ENCODE measurements at regions not wholly inside any gene's neighbourhood (a gene's known extent, or its start where the extent isn't known, plus 50 kb on each side); places are given as distances from the start of the nearest gene placed in this dataset.
"Not testable (repeated sequence)": the region's sequence is repeated elsewhere in the genome, so short reads cannot be mapped to it uniquely, and the experiment has no call there.

DNA sequence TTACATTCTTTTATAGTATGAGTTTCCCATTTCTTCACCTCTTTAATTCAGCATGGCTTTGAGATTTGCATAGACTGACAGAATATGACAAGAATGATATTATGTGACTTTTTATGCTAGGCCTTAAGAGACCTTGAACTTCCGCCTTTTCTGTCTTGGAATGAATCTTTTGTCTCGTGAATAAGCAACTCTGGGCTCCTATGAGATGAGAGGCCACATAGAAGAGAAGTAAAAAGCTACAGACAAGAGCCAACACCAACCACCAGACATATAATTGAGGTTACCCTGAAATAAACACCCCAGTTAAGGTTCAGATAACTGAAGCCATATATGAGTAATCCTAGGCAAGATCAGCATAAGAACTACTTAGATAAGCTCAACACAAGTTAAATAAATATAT is 600.8 kb downstream of the MEI4 start:
- Histone ChIP-seq H3K27ac (ENCODE audit: low read length) (no peak overlapping the region), H3K9me3 (no peaks in the 10 kb centered on the region), H3K36me3 (ENCODE audit: control insufficient read depth in 2 of 2, extremely low read depth in 1 of 2, insufficient read depth in 1 of 2, low read length in 1 of 2) (no peaks in the 10 kb centered on the region), H3K27me3 (replicated peaks in 1 of 2; ENCODE audit: control insufficient read depth in 2 of 2, extremely low read depth in 1 of 2, insufficient read depth in 2 of 2, low read length in 1 of 2) (no peaks in the 10 kb centered on the region), H3K4me1 (ENCODE audit: control insufficient read depth in 1 of 2, extremely low read depth in 1 of 2, insufficient read depth in 2 of 2, low read length in 2 of 2) (no peaks in the 10 kb centered on the region), H3K4me3 (ENCODE audit: control insufficient read depth in 1 of 2, extremely low read depth in 1 of 2, low read length in 1 of 2) (no peak overlapping the region)
- Mint-ChIP-seq H3K9me3 (peaks cover 4 to 7% (median 5%) of the 10 kb centered on the region in 3 donors), H3K36me3 (no peaks in the 10 kb centered on the region), H3K27ac (no peak overlapping the region), H3K4me3 (no peak overlapping the region), H3K27me3 (no peaks in the 10 kb centered on the region), H3K4me1 (no peaks in the 10 kb centered on the region)
- no peak for DNase-seq
- ChIA-PET CTCF (no interaction called here), POLR2A (no interaction called here)
- WGBS (ENCODE audit: insufficient coverage) = no CpG with 5 or more reads among the region's 2 CpGs
- no peak for ATAC-seq (replicated peaks in 1 of 4)

DNA sequence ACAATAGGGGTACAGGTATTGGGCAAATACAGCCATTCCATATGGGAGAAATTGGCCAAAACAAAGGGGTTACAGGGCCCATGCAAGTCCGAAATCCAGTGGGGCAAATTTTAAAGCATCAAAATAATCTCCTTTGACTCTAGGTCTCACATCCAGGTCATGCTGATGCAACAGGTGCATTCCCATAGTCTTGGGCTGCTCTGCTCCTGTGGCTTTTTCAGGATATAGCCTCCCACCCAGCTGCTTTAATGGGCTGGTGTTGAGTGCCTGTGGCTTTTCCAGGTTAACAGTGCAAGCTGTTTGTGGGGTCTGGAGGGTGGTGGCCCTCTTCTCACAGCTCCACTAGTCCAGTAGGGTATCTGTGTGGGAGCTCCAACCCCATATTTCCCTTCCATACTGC is 607.1 kb downstream of the MEI4 start:
- no peak overlapping the region for H3K27ac Mint-ChIP-seq

DNA sequence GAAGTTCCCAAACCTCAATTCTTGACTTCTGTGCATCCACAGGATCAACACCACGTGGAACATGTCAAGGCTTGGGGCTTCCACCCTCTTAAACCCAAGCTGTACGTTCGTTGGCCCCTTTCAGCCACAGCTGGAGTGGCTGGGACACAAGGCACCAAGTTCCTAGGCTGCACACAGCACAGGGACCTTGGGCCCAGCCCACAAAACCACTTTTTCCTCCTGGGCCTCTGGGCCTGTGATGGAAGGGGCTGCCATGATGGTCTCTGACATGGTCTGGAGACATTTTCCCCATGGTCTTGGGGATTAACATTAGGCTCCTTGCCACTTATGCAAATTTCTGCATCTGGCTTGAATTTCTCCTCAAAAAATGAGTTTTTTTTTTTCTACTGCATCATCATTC is 606.9 kb upstream of the IRAK1BP1 start:
- CTCF ChIA-PET; H3K4me3 Mint-ChIP-seq; H3K4me1 ChIP-seq (ENCODE audit: control insufficient read depth in 1 of 2, extremely low read depth in 1 of 2, insufficient read depth in 2 of 2, low read length in 2 of 2); H3K4me1 Mint-ChIP-seq; ATAC-seq (replicated peaks in 1 of 4); H3K27ac ChIP-seq (ENCODE audit: low read length); DNase-seq; POLR2A ChIA-PET; H3K36me3 Mint-ChIP-seq; H3K9me3 ChIP-seq; H3K36me3 ChIP-seq (ENCODE audit: control insufficient read depth in 2 of 2, extremely low read depth in 1 of 2, insufficient read depth in 1 of 2, low read length in 1 of 2); H3K4me3 ChIP-seq (ENCODE audit: control insufficient read depth in 1 of 2, extremely low read depth in 1 of 2, low read length in 1 of 2); H3K27me3 Mint-ChIP-seq; H3K27me3 ChIP-seq (replicated peaks in 1 of 2; ENCODE audit: control insufficient read depth in 2 of 2, extremely low read depth in 1 of 2, insufficient read depth in 2 of 2, low read length in 1 of 2); H3K27ac Mint-ChIP-seq: not testable (repeated sequence)
- H3K9me3 Mint-ChIP-seq = peaks cover 5 to 12% (median 6%) of the 10 kb centered on the region in 3 donors
- 30% methylated on average over 3 of the region's 3 CpGs for WGBS (ENCODE audit: insufficient coverage)

More for the DNA sequence above, 607.1 kb downstream of the MEI4 start:
- no peak overlapping the region for H3K27ac ChIP-seq (ENCODE audit: low read length)
- Mint-ChIP-seq H3K4me1 (no peaks in the 10 kb centered on the region), H3K4me3 (no peak overlapping the region), H3K27me3 (no peaks in the 10 kb centered on the region), H3K36me3 (no peaks in the 10 kb centered on the region), H3K9me3 (peaks cover 5 to 12% (median 6%) of the 10 kb centered on the region in 3 donors)
- no peaks in the 10 kb centered on the region for H3K9me3 ChIP-seq
- DNase-seq = no peak
- no peak overlapping the region for H3K4me3 ChIP-seq (ENCODE audit: control insufficient read depth in 1 of 2, extremely low read depth in 1 of 2, low read length in 1 of 2)
- ChIA-PET CTCF (no interaction called here), POLR2A (no interaction called here)
- no peak for ATAC-seq (replicated peaks in 1 of 4)
- H3K27me3 ChIP-seq (replicated peaks in 1 of 2; ENCODE audit: control insufficient read depth in 2 of 2, extremely low read depth in 1 of 2, insufficient read depth in 2 of 2, low read length in 1 of 2) = no peaks in the 10 kb centered on the region
- H3K4me1 ChIP-seq (ENCODE audit: control insufficient read depth in 1 of 2, extremely low read depth in 1 of 2, insufficient read depth in 2 of 2, low read length in 2 of 2) = no peaks in the 10 kb centered on the region
- WGBS (ENCODE audit: insufficient coverage) = 78% methylated on average over 1 of the region's 1 CpG
- H3K36me3 ChIP-seq (ENCODE audit: control insufficient read depth in 2 of 2, extremely low read depth in 1 of 2, insufficient read depth in 1 of 2, low read length in 1 of 2) = no peaks in the 10 kb centered on the region

DNA sequence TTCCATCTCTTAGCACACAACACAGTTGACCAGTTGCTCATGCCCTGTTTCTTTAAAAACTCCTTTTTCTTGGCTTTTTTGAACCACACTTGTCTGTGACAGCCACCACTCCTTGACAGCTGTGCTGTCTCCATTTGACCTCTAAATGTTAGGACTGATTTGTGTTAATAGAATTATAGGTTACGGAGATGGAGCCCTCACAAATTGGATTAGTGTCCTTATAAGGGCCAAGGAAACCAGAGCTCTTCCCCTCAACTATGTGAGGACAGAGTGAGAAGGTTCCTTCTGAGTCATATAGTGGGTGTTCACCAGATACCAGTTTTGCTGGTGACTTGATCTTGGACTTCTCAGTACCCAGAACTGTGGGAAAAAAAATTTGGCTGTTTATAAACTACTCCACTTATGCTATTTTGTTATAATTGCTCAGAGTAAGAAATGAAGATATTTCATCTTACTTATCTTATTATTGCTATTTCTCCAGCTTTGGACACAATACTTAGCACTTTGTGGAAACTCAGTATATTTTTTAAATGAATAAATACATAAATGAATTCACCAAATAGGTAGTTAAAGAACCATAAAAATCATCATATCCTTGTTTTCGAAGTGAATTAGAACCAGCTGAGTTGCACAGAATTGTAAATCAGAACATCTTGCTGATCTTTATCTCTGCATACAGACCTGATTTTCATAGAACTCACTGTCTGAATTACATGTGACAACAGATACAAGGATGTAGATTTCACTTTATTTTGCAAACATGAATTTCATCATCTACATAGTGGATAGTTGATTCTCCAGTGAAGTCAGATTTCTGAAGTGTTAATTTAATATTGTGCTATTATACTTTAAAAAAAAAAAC is 598.5 kb upstream of the IRAK1BP1 start:
- H3K4me3 ChIP-seq (ENCODE audit: control insufficient read depth in 1 of 2, extremely low read depth in 1 of 2, low read length in 1 of 2) = no peak overlapping the region
- Mint-ChIP-seq H3K36me3 (no peaks in the 10 kb centered on the region), H3K27me3 (no peaks in the 10 kb centered on the region), H3K27ac (no peak overlapping the region), H3K4me1 (no peaks in the 10 kb centered on the region), H3K4me3 (no peak overlapping the region), H3K9me3 (peaks cover 0 to 6% (median 4%) of the 10 kb centered on the region in 3 donors)
- no peaks in the 10 kb centered on the region for H3K9me3 ChIP-seq
- no CpG with 5 or more reads among the region's 2 CpGs for WGBS (ENCODE audit: insufficient coverage)
- no peaks in the 10 kb centered on the region for H3K4me1 ChIP-seq (ENCODE audit: control insufficient read depth in 1 of 2, extremely low read depth in 1 of 2, insufficient read depth in 2 of 2, low read length in 2 of 2)
- no peaks in the 10 kb centered on the region for H3K27me3 ChIP-seq (replicated peaks in 1 of 2; ENCODE audit: control insufficient read depth in 2 of 2, extremely low read depth in 1 of 2, insufficient read depth in 2 of 2, low read length in 1 of 2)
- ChIA-PET CTCF (no interaction called here), POLR2A (no interaction called here)
- no peaks in the 10 kb centered on the region for H3K36me3 ChIP-seq (ENCODE audit: control insufficient read depth in 2 of 2, extremely low read depth in 1 of 2, insufficient read depth in 1 of 2, low read length in 1 of 2)
- no peak overlapping the region for H3K27ac ChIP-seq (ENCODE audit: low read length)
- ATAC-seq (replicated peaks in 1 of 4) (no peak), DNase-seq (no peak)

DNA sequence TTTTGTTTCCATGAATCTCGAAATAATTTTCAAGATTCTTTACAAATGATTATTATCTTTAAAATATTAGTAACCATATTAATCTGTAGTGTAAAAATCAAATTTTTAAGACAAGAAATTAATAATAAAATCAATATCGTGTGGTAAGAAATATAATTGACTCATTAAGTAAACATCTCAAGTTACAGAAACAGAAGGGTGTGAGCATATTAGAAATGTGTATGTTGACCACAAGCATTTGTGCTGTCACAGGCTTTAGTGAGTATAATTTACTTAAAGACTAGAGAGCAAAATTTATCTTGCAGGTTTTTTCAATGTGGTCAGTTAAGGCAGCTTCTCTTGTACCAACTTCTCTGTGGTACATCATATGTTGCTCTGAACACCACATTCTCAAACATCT is 566.5 kb upstream of the IRAK1BP1 start:
- no peak for ATAC-seq (replicated peaks in 1 of 4)
- H3K4me1 ChIP-seq (ENCODE audit: control insufficient read depth in 1 of 2, extremely low read depth in 1 of 2, insufficient read depth in 2 of 2, low read length in 2 of 2) = no peaks in the 10 kb centered on the region
- DNase-seq = no peak
- POLR2A ChIA-PET = no interaction called here
- H3K36me3 ChIP-seq (ENCODE audit: control insufficient read depth in 2 of 2, extremely low read depth in 1 of 2, insufficient read depth in 1 of 2, low read length in 1 of 2) = no peaks in the 10 kb centered on the region
- Mint-ChIP-seq H3K4me1 (no peaks in the 10 kb centered on the region), H3K27ac (no peak overlapping the region), H3K4me3 (no peak overlapping the region), H3K9me3 (peaks cover 3 to 10% (median 6%) of the 10 kb centered on the region in 3 donors), H3K36me3 (no peaks in the 10 kb centered on the region), H3K27me3 (no peaks in the 10 kb centered on the region)
- WGBS (ENCODE audit: insufficient coverage) = no CpG with 5 or more reads among the region's 2 CpGs
- H3K27ac ChIP-seq (ENCODE audit: low read length) = no peak overlapping the region
- no peaks in the 10 kb centered on the region for H3K9me3 ChIP-seq
- no peaks in the 10 kb centered on the region for H3K27me3 ChIP-seq (replicated peaks in 1 of 2; ENCODE audit: control insufficient read depth in 2 of 2, extremely low read depth in 1 of 2, insufficient read depth in 2 of 2, low read length in 1 of 2)
- CTCF ChIA-PET = no interaction called here
- no peak overlapping the region for H3K4me3 ChIP-seq (ENCODE audit: control insufficient read depth in 1 of 2, extremely low read depth in 1 of 2, low read length in 1 of 2)

DNA sequence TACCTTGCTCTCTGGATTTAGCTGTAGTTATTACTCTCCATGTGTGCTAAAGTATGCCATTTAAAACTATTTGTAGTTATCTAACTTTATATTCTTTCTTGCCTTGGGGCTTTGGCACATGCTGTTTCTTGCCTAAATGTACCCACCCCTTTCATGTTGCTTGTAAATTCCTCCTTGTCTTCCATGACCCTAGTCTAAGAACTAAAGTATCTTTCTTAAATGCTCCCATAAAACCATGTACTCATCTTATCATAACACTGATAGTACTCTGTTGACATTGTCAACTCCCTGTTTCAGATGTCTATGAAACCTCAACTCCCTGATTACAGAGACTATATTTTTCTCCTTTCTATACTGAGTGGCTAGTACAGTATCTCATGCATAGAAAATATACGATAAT is 564.9 kb upstream of the IRAK1BP1 start:
- Histone ChIP-seq H3K27ac (ENCODE audit: low read length) (no peak overlapping the region), H3K4me3 (ENCODE audit: control insufficient read depth in 1 of 2, extremely low read depth in 1 of 2, low read length in 1 of 2) (no peak overlapping the region), H3K36me3 (ENCODE audit: control insufficient read depth in 2 of 2, extremely low read depth in 1 of 2, insufficient read depth in 1 of 2, low read length in 1 of 2) (no peaks in the 10 kb centered on the region), H3K27me3 (replicated peaks in 1 of 2; ENCODE audit: control insufficient read depth in 2 of 2, extremely low read depth in 1 of 2, insufficient read depth in 2 of 2, low read length in 1 of 2) (no peaks in the 10 kb centered on the region), H3K4me1 (ENCODE audit: control insufficient read depth in 1 of 2, extremely low read depth in 1 of 2, insufficient read depth in 2 of 2, low read length in 2 of 2) (no peaks in the 10 kb centered on the region), H3K9me3 (no peaks in the 10 kb centered on the region)
- POLR2A ChIA-PET = no interaction called here
- Mint-ChIP-seq H3K27ac (no peak overlapping the region), H3K4me3 (no peak overlapping the region), H3K36me3 (no peaks in the 10 kb centered on the region), H3K9me3 (peaks cover 3 to 10% (median 6%) of the 10 kb centered on the region in 3 donors), H3K27me3 (no peaks in the 10 kb centered on the region), H3K4me1 (no peaks in the 10 kb centered on the region)
- ATAC-seq (replicated peaks in 1 of 4) (no peak), DNase-seq (no peak)
- CTCF ChIA-PET = no interaction called here
- no CpG with 5 or more reads among the region's 1 CpG for WGBS (ENCODE audit: insufficient coverage)

DNA sequence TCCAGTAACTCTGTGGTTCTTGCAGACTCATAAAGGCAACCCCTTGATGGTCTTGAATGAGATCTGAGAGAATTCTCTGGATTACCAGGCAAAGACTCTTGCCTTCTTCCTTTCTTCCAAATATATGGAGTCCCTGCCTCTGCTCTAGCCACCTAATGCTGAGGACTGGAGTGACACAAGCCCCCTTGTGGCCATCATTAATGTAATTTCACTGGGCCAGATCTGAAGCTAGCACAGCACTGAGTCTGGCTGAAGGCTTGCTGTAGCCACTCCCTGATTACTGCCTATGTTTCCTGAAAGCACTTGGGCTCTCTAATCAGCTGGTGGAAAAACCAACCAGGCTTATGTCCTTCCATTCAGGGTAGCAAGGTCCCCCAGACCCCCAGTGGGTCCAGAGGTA is 559.3 kb upstream of the IRAK1BP1 start:
- peaks cover 3 to 18% (median 12%) of the 10 kb centered on the region in 3 donors for H3K9me3 Mint-ChIP-seq
- H3K4me1 Mint-ChIP-seq = no peaks in the 10 kb centered on the region
- H3K4me1 ChIP-seq (ENCODE audit: control insufficient read depth in 1 of 2, extremely low read depth in 1 of 2, insufficient read depth in 2 of 2, low read length in 2 of 2) = no peaks in the 10 kb centered on the region
- no peak overlapping the region for H3K4me3 Mint-ChIP-seq
- H3K9me3 ChIP-seq = no peaks in the 10 kb centered on the region
- ChIA-PET POLR2A (no interaction called here), CTCF (no interaction called here)
- no peak overlapping the region for H3K27ac Mint-ChIP-seq
- DNase-seq (no peak), ATAC-seq (replicated peaks in 1 of 4) (no peak)
- H3K36me3 ChIP-seq (ENCODE audit: control insufficient read depth in 2 of 2, extremely low read depth in 1 of 2, insufficient read depth in 1 of 2, low read length in 1 of 2) = no peaks in the 10 kb centered on the region
- no peaks in the 10 kb centered on the region for H3K36me3 Mint-ChIP-seq
- no peaks in the 10 kb centered on the region for H3K27me3 Mint-ChIP-seq
- H3K27me3 ChIP-seq (replicated peaks in 1 of 2; ENCODE audit: control insufficient read depth in 2 of 2, extremely low read depth in 1 of 2, insufficient read depth in 2 of 2, low read length in 1 of 2) = no peaks in the 10 kb centered on the region
- H3K27ac ChIP-seq (ENCODE audit: low read length) = no peak overlapping the region
- H3K4me3 ChIP-seq (ENCODE audit: control insufficient read depth in 1 of 2, extremely low read depth in 1 of 2, low read length in 1 of 2) = no peak overlapping the region
